Muscle of arm (tissue), 1 donor: ENCODE measurements at regions not wholly inside any gene's neighbourhood (a gene's known extent, or its start where the extent isn't known, plus 50 kb on each side); places are given as distances from the start of the nearest gene placed in this dataset.

ENCODE experiments used
- DNase-seq: peaks from one replicate; pipeline ENCODE4 v3.0.0-alpha.2; 2013

- DNase-seq = no peak
Observed at GRCh38 chr11:109267293-109268095, 154.5 kb upstream of the C11orf87 start.

GRCh38 chr11:109275931-109276330, 146.1 kb upstream of the C11orf87 start:
- no peak for DNase-seq

- DNase-seq = no peak
Observed at GRCh38 chr11:109285465-109285864, 136.5 kb upstream of the C11orf87 start.

- DNase-seq = no peak
Observed at GRCh38 chr11:109291553-109291952, 130.4 kb upstream of the C11orf87 start.

- no peak for DNase-seq
Observed at GRCh38 chr11:109298865-109299264, 123.1 kb upstream of the C11orf87 start.

GRCh38 chr11:109300211-109300610, 121.8 kb upstream of the C11orf87 start:
- DNase-seq = no peak

GRCh38 chr11:109302591-109303334, 119.2 kb upstream of the C11orf87 start:
- no peak for DNase-seq

GRCh38 chr11:109303342-109303741, 118.6 kb upstream of the C11orf87 start:
- no peak for DNase-seq

GRCh38 chr11:109304159-109304558, 117.8 kb upstream of the C11orf87 start:
- DNase-seq = no peak

- DNase-seq = no peak
Observed at GRCh38 chr11:109305009-109305408, 117.0 kb upstream of the C11orf87 start.

GRCh38 chr11:109306322-109306721, 115.7 kb upstream of the C11orf87 start:
- DNase-seq = no peak

GRCh38 chr11:109307366-109307765, 114.6 kb upstream of the C11orf87 start:
- no peak for DNase-seq

- DNase-seq = no peak
Observed at GRCh38 chr11:109308551-109308950, 113.4 kb upstream of the C11orf87 start.

- DNase-seq = no peak
Observed at GRCh38 chr11:109309153-109309552, 112.8 kb upstream of the C11orf87 start.

GRCh38 chr11:109317726-109318125, 104.3 kb upstream of the C11orf87 start:
- DNase-seq = no peak

- no peak for DNase-seq
Observed at GRCh38 chr11:109320595-109320994, 101.4 kb upstream of the C11orf87 start.

GRCh38 chr11:109326781-109327180, 95.2 kb upstream of the C11orf87 start:
- no peak for DNase-seq

GRCh38 chr11:109329716-109330115, 92.3 kb upstream of the C11orf87 start:
- no peak for DNase-seq

- no peak for DNase-seq
Observed at GRCh38 chr11:109338131-109338530, 83.9 kb upstream of the C11orf87 start.

GRCh38 chr11:109342261-109342660, 79.7 kb upstream of the C11orf87 start:
- no peak for DNase-seq

GRCh38 chr11:109343242-109343641, 78.7 kb upstream of the C11orf87 start:
- no peak for DNase-seq

- DNase-seq = no peak
Observed at GRCh38 chr11:109347304-109347703, 74.7 kb upstream of the C11orf87 start.
